MCF 10A (cell line): ENCODE measurements at regions not wholly inside any gene's neighbourhood (a gene's known extent, or its start where the extent isn't known, plus 50 kb on each side); places are given as distances from the start of the nearest gene placed in this dataset.

Source experiments
- BruUV-seq: library from RNA; stranded (reverse); fragments of 400-500 nt; replicated peaks from 2 replicates; lab custom pipeline; 2021; lab: Mats Ljungman, UMichigan
- CTCF ChIA-PET: fragments of 300-600 bp; sonication (Branson Sonifier 250); formaldehyde crosslinking; extraction: SDS; loops from one replicate; lab custom pipeline; 2021; ENCODE audit warnings: antibody characterized with exemption, inconsistent platforms; lab: Yijun Ruan, JAX
- POLR2A ChIA-PET: fragments of 300-600, 350-650 bp; sonication (Branson Sonifier 250); formaldehyde crosslinking; extraction: SDS; loops from one replicate; lab custom pipeline; 2020; ENCODE audit warnings: antibody characterized with exemption, inconsistent platforms; lab: Yijun Ruan, JAX
- DNase-seq: peaks from one replicate; pipeline ENCODE4 v3.0.0-alpha.2; 2018; ENCODE audit not compliant: unreplicated experiment
- H3K27ac Mint-ChIP-seq: one replicate; pipeline ENCODE4 v1.8.0; 2022; ENCODE audit warnings: mild to moderate bottlenecking, low read depth, mixed read lengths; ENCODE audit not compliant: unreplicated experiment
- H3K27me3 Mint-ChIP-seq: one replicate; pipeline ENCODE4 v1.8.0; 2022; ENCODE audit warnings: mixed read lengths; ENCODE audit not compliant: insufficient read depth, unreplicated experiment
- H3K36me3 Mint-ChIP-seq: one replicate; pipeline ENCODE4 v1.8.0; 2022; ENCODE audit warnings: mild to moderate bottlenecking, moderate library complexity, mixed read lengths; ENCODE audit not compliant: insufficient read depth, unreplicated experiment
- H3K4me1 Mint-ChIP-seq: one replicate; pipeline ENCODE4 v1.8.0; 2022; ENCODE audit warnings: mixed read lengths; ENCODE audit not compliant: insufficient read depth, unreplicated experiment
- H3K4me3 Mint-ChIP-seq: one replicate; pipeline ENCODE4 v1.8.0; 2022; ENCODE audit warnings: mild to moderate bottlenecking, moderate library complexity, mixed read lengths; ENCODE audit not compliant: unreplicated experiment
- H3K9me3 Mint-ChIP-seq: one replicate; pipeline ENCODE4 v1.8.0; 2022; ENCODE audit warnings: mixed read lengths; ENCODE audit not compliant: unreplicated experiment
- intact Hi-C: fragments of 100-400 bp; cut with micrococcal nuclease; formaldehyde crosslinking; loops from 2 replicates; pipeline ENCODE4 v1.14.1; 2022
- TF ChIP-seq, protein P1 (sequence below): fragments of 200-600 bp; IDR thresholded peaks from one replicate; pipeline ENCODE4 v1.8.0; 2022; ENCODE audit warnings: antibody characterized with exemption, mild to moderate bottlenecking; ENCODE audit not compliant: unreplicated experiment

DNA sequence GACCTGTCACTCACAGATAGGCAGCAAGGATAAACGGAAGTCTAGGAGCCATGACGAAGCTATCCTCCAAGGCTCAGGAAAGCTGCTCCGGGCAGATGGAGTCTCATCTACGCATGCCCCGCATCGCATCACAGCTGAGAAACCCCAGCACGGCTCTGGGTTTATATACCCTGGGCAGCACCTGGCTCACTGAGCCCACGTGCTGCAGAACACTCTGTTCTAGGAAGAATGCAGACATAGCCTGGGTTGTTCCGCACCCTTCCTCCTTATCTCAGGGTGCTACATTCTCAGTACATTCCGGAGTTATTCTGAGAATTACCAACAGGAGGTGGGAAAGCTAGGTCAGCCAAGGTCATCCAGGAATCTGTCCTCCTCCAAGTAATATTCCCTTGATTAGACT, 260.4 kb downstream of the CBLN4 start:
- TF ChIP-seq, protein P1, sequence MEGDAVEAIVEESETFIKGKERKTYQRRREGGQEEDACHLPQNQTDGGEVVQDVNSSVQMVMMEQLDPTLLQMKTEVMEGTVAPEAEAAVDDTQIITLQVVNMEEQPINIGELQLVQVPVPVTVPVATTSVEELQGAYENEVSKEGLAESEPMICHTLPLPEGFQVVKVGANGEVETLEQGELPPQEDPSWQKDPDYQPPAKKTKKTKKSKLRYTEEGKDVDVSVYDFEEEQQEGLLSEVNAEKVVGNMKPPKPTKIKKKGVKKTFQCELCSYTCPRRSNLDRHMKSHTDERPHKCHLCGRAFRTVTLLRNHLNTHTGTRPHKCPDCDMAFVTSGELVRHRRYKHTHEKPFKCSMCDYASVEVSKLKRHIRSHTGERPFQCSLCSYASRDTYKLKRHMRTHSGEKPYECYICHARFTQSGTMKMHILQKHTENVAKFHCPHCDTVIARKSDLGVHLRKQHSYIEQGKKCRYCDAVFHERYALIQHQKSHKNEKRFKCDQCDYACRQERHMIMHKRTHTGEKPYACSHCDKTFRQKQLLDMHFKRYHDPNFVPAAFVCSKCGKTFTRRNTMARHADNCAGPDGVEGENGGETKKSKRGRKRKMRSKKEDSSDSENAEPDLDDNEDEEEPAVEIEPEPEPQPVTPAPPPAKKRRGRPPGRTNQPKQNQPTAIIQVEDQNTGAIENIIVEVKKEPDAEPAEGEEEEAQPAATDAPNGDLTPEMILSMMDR: no peak
- Mint-ChIP-seq H3K4me3 (no peak overlapping the region), H3K27me3 (no peaks in the 10 kb centered on the region), H3K9me3 (peaks cover 7% of the 10 kb centered on the region), H3K36me3 (no peaks in the 10 kb centered on the region), H3K4me1 (no peaks in the 10 kb centered on the region), H3K27ac (no peak overlapping the region)
- POLR2A ChIA-PET: no interaction called here
- CTCF ChIA-PET: no interaction called here
- intact Hi-C loops: no loop called here
- no peak for DNase-seq
- BruUV-seq: no TSS peak

DNA sequence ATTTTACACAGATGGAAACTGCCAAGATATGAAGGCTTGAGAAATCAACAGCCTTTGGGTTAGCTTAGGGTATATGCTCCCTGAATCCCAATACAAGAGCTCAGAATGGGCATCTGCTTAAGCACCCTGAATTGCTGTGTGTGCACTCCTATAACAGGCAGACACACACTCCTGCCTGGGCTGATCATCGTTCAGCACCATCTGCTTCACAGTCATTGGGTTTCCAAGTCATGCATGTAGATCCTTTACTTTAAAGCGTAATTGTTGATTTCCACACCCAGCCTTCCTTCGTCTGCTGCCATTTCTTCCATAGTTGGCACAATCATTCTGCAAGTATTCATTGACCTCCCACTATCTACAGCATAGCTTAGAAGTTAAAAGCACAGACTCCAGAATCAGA, 263.5 kb downstream of the CBLN4 start:
- no peak overlapping the region for H3K27ac Mint-ChIP-seq
- ChIA-PET CTCF (no interaction called here), POLR2A (no interaction called here)
- DNase-seq: no peak
- H3K27me3 Mint-ChIP-seq: no peaks in the 10 kb centered on the region
- H3K4me1 Mint-ChIP-seq: no peaks in the 10 kb centered on the region
- peaks cover 13% of the 10 kb centered on the region for H3K9me3 Mint-ChIP-seq
- no TSS peak for BruUV-seq
- intact Hi-C loops: no loop called here
- no peaks in the 10 kb centered on the region for H3K36me3 Mint-ChIP-seq
- no peak overlapping the region for H3K4me3 Mint-ChIP-seq
- TF ChIP-seq, protein P1: no peak

DNA sequence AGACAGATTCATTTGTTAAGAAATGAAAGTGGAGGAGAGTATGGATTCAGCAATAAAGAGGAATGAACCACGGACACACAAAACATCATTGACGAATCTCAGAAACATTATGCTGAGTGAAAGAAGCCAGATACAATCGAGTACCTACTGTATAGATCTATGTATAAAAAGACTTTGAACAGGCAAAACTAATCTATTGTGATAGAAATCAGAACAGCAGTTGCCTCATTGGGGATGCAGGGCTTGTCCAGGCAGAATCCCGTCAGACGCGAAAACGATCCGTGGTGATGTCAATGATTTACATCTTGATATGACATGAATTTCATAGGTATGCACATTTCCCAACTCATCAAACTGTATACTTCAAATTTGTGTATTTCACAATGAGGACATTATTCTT, 265.2 kb downstream of the CBLN4 start:
- ChIA-PET CTCF (no interaction called here), POLR2A (no interaction called here)
- H3K27ac Mint-ChIP-seq: no peak overlapping the region
- no peak for DNase-seq
- intact Hi-C loops: no loop called here
- no peaks in the 10 kb centered on the region for H3K27me3 Mint-ChIP-seq
- H3K36me3 Mint-ChIP-seq: no peaks in the 10 kb centered on the region
- no peak overlapping the region for H3K4me3 Mint-ChIP-seq
- no TSS peak for BruUV-seq
- H3K4me1 Mint-ChIP-seq: no peaks in the 10 kb centered on the region
- H3K9me3 Mint-ChIP-seq: peaks cover 21% of the 10 kb centered on the region
- TF ChIP-seq, protein P1: no peak

DNA sequence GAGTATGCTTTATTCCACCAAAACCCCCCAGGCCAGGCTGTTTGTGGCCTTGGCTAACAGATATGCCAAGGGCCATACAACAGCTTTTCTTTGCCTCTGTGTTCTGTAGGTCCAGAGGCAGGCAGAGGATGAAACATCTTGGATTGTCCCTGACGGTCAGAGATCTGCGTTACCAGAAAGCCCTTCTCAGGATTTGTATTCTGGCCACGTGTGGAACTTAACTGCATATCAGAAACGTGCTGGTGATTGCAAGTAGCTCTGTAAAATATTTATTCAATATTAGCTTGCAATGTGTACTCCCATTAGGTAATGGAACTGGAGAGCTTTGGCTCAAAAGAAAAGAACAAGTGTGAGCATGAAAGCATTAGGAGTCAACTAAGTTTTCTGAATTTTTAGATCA, 275.0 kb downstream of the CBLN4 start:
- H3K36me3 Mint-ChIP-seq: no peaks in the 10 kb centered on the region
- no peak overlapping the region for H3K27ac Mint-ChIP-seq
- intact Hi-C loops: no loop called here
- CTCF ChIA-PET: interaction anchor here (0.5 kb wide), 1 partner anchor 59 kb away, joined by 3 read pairs; no protein-coding TSS in a partner anchor
- no peak for DNase-seq
- no peaks in the 10 kb centered on the region for H3K27me3 Mint-ChIP-seq
- TF ChIP-seq, protein P1: no peak
- POLR2A ChIA-PET: no interaction called here
- H3K4me1 Mint-ChIP-seq: no peaks in the 10 kb centered on the region
- BruUV-seq: no TSS peak
- no peak overlapping the region for H3K4me3 Mint-ChIP-seq
- peaks cover 10% of the 10 kb centered on the region for H3K9me3 Mint-ChIP-seq
